HCT116 (cell line): ENCODE measurements at regions not wholly inside any gene's neighbourhood (a gene's known extent, or its start where the extent isn't known, plus 50 kb on each side); places are given as distances from the start of the nearest gene placed in this dataset.

Experiments used
- ATAC-seq: fragments of 200-7000 bp; cut with Tn5 transposase; 2 replicates; pipeline ENCODE4 v1.9.1; 2020; ENCODE audit warnings: mild to moderate bottlenecking, moderate library complexity
- BruUV-seq: library from RNA; stranded (reverse); fragments of 400-500 nt; replicated peaks from 2 replicates; lab custom pipeline; 2021; lab: Mats Ljungman, UMichigan
- CTCF ChIA-PET: fragments of 300-600 bp; sonication (Branson Sonifier 250); formaldehyde crosslinking; loops from one replicate; lab custom pipeline; 2021; ENCODE audit warnings: antibody characterized with exemption; lab: Charles Lee
- POLR2A ChIA-PET: fragments of 300-600, 350-600 bp; sonication (Branson Sonifier 250); formaldehyde crosslinking; loops from one replicate; lab custom pipeline; 2021; ENCODE audit warnings: antibody characterized with exemption; lab: Charles Lee
- RAD21 ChIA-PET, 2 experiments: fragments of 300-600 bp; sonication (Branson Sonifier 250); formaldehyde crosslinking; loops; one replicate each; lab custom pipeline; 2023; ENCODE audit warnings: low total read pairs in 2 of 2; ENCODE audit not compliant: uncharacterized antibody in 2 of 2, unreplicated experiment in 2 of 2, low non-redundant PET in 1 of 2; lab: Charles Lee
- DNase-seq: peaks from one replicate; pipeline ENCODE4 v3.0.0-alpha.2; 2010; ENCODE audit warnings: low read depth, low spot score
- H2AFZ ChIP-seq: fragments of 200-600 bp; shearing (Covaris generic), sonication (generic); 2 replicates; pipeline ENCODE4 v1.6.1; 2017; ENCODE audit warnings: low read depth, mixed run types, mixed read lengths, antibody characterized with exemption, low read length; ENCODE audit not compliant: poor library complexity, severe bottlenecking
- H3K27ac ChIP-seq: 2 replicates; pipeline ENCODE4 v1.5.1; 2012; ENCODE audit warnings: low read depth, low read length
- H3K27me3 ChIP-seq: fragments of 200-600 bp; sonication (generic); 2 replicates; pipeline ENCODE4 v1.6.1; 2016; ENCODE audit warnings: mixed run types, low read length, mixed read lengths; ENCODE audit not compliant: insufficient read depth
- H3K36me3 ChIP-seq, 2 experiments: fragments of 200-500 bp in 1 of 2; fragments of 200-600 bp in 1 of 2; sonication (Bioruptor generic) in 1 of 2; sonication (generic) in 1 of 2; 2 replicates each; pipeline versions ENCODE4 v1.5.1 to v1.6.1; 2014 to 2016; ENCODE audit warnings: low read length in 2 of 2, inconsistent platforms in 1 of 2, mixed read lengths in 1 of 2, mixed run types in 1 of 2; ENCODE audit not compliant: insufficient read depth in 2 of 2, control insufficient read depth in 1 of 2
- H3K4me1 ChIP-seq, 2 experiments: fragments of 200-600 bp in 1 of 2; sonication (generic) in 1 of 2; 2 replicates each; pipeline versions ENCODE4 v1.5.1 to v1.6.1; 2012 to 2017; ENCODE audit warnings: low read length in 2 of 2, inconsistent platforms in 1 of 2, mild to moderate bottlenecking in 1 of 2, mixed read lengths in 1 of 2, mixed run types in 1 of 2, moderate library complexity in 1 of 2; ENCODE audit not compliant: insufficient read depth in 2 of 2, control insufficient read depth in 1 of 2
- H3K4me2 ChIP-seq: fragments of 200-600 bp; sonication (generic); 2 replicates; pipeline ENCODE4 v1.6.1; 2017; ENCODE audit warnings: mixed run types, low read length, mixed read lengths
- H3K4me3 ChIP-seq, 2 experiments: fragments of 200-600 bp in 1 of 2; sonication (generic) in 1 of 2; replicated peaks in 1 of 2; 2 replicates each; pipeline ENCODE4 v1.5.1; 2011 to 2016; ENCODE audit warnings: low read length in 2 of 2, control low read depth in 1 of 2, low read depth in 1 of 2, mild to moderate bottlenecking in 1 of 2, mixed read lengths in 1 of 2, mixed run types in 1 of 2
- H3K79me2 ChIP-seq: fragments of 200-600 bp; sonication (generic); 2 replicates; pipeline ENCODE4 v1.6.1; 2017; ENCODE audit warnings: mild to moderate bottlenecking, mixed run types, low read length, moderate library complexity, mixed read lengths; ENCODE audit not compliant: insufficient read depth
- H3K9ac ChIP-seq: fragments of 200-600 bp; sonication (generic); 2 replicates; pipeline ENCODE4 v1.6.1; 2016; ENCODE audit warnings: low read length, mixed read lengths
- H3K9me2 ChIP-seq: fragments of 200-600 bp; sonication (generic), shearing (Covaris generic); 2 replicates; pipeline ENCODE4 v1.6.1; 2017; ENCODE audit warnings: mixed run types, mild to moderate bottlenecking, moderate library complexity; ENCODE audit not compliant: insufficient read depth
- H3K9me3 ChIP-seq, 2 experiments: fragments of 200-500 bp in 1 of 2; fragments of 200-600 bp in 1 of 2; sonication (Bioruptor generic) in 1 of 2; sonication (generic) in 1 of 2; 2 replicates each; pipeline ENCODE4 v1.6.1; 2014 to 2017; ENCODE audit warnings: low read length in 2 of 2, mixed read lengths in 2 of 2, inconsistent platforms in 1 of 2, low read depth in 1 of 2, mild to moderate bottlenecking in 1 of 2, mixed run types in 1 of 2, moderate library complexity in 1 of 2; ENCODE audit not compliant: control insufficient read depth in 1 of 2, insufficient read depth in 1 of 2
- H4K20me1 ChIP-seq: fragments of 200-600 bp; sonication (generic), shearing (Covaris generic); 2 replicates; pipeline ENCODE4 v1.6.1; 2017; ENCODE audit warnings: mixed run types, mild to moderate bottlenecking, moderate library complexity; ENCODE audit not compliant: insufficient read depth
- CBX3 ChIP-seq: IDR thresholded peaks from 2 replicates; pipeline ENCODE4 v1.6.1; 2012; ENCODE audit warnings: low read depth
- CEBPB ChIP-seq: IDR thresholded peaks from 2 replicates; pipeline ENCODE4 v1.6.1; 2012; ENCODE audit warnings: low read depth
- EGR1 ChIP-seq: IDR thresholded peaks from 2 replicates; pipeline ENCODE4 v1.6.1; 2012; ENCODE audit warnings: low read depth
- EZH2 ChIP-seq: fragments of 200-600 bp; sonication (generic); IDR thresholded peaks from 2 replicates; pipeline ENCODE4 v1.6.1; 2017; ENCODE audit warnings: antibody characterized with exemption, mixed run types
- EZH2phosphoT487 ChIP-seq: fragments of 200-600 bp; IDR thresholded peaks from 2 replicates; pipeline ENCODE4 v1.6.1; 2018; ENCODE audit warnings: antibody characterized with exemption, borderline replicate concordance
- POLR2AphosphoS5 ChIP-seq: IDR thresholded peaks from 2 replicates; pipeline ENCODE4 v1.6.1; 2011; ENCODE audit warnings: mild to moderate bottlenecking, low read depth, low read length, moderate library complexity
- RAD21 ChIP-seq: IDR thresholded peaks from 2 replicates; pipeline ENCODE4 v1.6.1; 2012; ENCODE audit warnings: low read depth, mild to moderate bottlenecking
- SIN3A ChIP-seq: IDR thresholded peaks from 2 replicates; pipeline ENCODE4 v1.6.1; 2012; ENCODE audit warnings: low read depth
- SRF ChIP-seq: IDR thresholded peaks from 2 replicates; pipeline ENCODE4 v1.6.1; 2012; ENCODE audit warnings: low read depth
- YY1 ChIP-seq: IDR thresholded peaks from 2 replicates; pipeline ENCODE4 v1.6.1; 2011; ENCODE audit warnings: low read length, low read depth, moderate library complexity, mild to moderate bottlenecking; ENCODE audit not compliant: insufficient replicate concordance; ENCODE audit errors: extremely low read depth
- intact Hi-C: fragments of 100-400 bp; cut with micrococcal nuclease; formaldehyde crosslinking; loops from 2 replicates; pipeline ENCODE4 v1.10.0; 2022
- TF ChIP-seq, protein P1 (sequence below): IDR thresholded peaks from 2 replicates; pipeline ENCODE4 v1.6.1; 2012
- TF ChIP-seq, protein P2 (sequence below): IDR thresholded peaks from 2 replicates; pipeline ENCODE4 v1.6.1; 2012; ENCODE audit warnings: low read depth
- TF ChIP-seq, protein P3 (sequence below): IDR thresholded peaks from 2 replicates; pipeline ENCODE4 v1.6.1; 2012

DNA sequence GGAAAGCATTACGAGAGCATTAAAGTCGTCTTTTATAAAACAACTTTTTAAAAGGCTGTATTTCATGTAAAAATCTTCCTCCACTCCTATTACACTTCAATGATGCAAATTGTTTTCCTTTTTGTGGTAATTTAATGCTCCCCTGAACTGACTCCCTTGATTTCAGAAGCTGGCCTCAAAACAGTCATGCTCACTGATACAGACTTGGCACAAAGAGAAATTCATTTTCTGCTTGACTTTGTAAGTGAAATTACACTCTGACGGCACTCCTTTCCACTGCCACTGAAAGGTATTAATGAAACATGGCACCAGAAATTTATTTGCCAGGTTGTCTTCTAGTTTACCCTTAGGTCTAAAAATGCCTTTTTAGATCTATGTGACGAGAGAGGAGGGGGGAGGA lies 215.5 kb downstream of the LRRC3B start:
- Histone ChIP-seq H3K36me3 (no peaks in the 10 kb centered on the region), H3K27ac (no peak overlapping the region), H3K9me3 (no peaks in the 10 kb centered on the region), H3K4me3 (no peak overlapping the region), H3K9me2 (no peaks in the 10 kb centered on the region), H2AFZ (no peak overlapping the region), H4K20me1 (no peaks in the 10 kb centered on the region), H3K9ac (no peak overlapping the region), H3K79me2 (no peaks in the 10 kb centered on the region), H3K4me1 (no peaks in the 10 kb centered on the region), H3K27me3 (no peaks in the 10 kb centered on the region), H3K4me2 (no peak overlapping the region)
- no peak for TF ChIP-seq RAD21
- TF ChIP-seq EZH2phosphoT487 = no peak
- TF ChIP-seq, protein P1, sequence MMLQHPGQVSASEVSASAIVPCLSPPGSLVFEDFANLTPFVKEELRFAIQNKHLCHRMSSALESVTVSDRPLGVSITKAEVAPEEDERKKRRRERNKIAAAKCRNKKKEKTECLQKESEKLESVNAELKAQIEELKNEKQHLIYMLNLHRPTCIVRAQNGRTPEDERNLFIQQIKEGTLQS = no peak
- no peak for TF ChIP-seq SRF
- TF ChIP-seq, protein P2, sequence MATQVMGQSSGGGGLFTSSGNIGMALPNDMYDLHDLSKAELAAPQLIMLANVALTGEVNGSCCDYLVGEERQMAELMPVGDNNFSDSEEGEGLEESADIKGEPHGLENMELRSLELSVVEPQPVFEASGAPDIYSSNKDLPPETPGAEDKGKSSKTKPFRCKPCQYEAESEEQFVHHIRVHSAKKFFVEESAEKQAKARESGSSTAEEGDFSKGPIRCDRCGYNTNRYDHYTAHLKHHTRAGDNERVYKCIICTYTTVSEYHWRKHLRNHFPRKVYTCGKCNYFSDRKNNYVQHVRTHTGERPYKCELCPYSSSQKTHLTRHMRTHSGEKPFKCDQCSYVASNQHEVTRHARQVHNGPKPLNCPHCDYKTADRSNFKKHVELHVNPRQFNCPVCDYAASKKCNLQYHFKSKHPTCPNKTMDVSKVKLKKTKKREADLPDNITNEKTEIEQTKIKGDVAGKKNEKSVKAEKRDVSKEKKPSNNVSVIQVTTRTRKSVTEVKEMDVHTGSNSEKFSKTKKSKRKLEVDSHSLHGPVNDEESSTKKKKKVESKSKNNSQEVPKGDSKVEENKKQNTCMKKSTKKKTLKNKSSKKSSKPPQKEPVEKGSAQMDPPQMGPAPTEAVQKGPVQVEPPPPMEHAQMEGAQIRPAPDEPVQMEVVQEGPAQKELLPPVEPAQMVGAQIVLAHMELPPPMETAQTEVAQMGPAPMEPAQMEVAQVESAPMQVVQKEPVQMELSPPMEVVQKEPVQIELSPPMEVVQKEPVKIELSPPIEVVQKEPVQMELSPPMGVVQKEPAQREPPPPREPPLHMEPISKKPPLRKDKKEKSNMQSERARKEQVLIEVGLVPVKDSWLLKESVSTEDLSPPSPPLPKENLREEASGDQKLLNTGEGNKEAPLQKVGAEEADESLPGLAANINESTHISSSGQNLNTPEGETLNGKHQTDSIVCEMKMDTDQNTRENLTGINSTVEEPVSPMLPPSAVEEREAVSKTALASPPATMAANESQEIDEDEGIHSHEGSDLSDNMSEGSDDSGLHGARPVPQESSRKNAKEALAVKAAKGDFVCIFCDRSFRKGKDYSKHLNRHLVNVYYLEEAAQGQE = no peak
- no peak for TF ChIP-seq EGR1
- TF ChIP-seq POLR2AphosphoS5 = no peak
- TF ChIP-seq EZH2 = no peak
- TF ChIP-seq CEBPB = no peak
- TF ChIP-seq SIN3A = no peak
- no peak for TF ChIP-seq CBX3
- TF ChIP-seq YY1 = no peak
- TF ChIP-seq, protein P3, sequence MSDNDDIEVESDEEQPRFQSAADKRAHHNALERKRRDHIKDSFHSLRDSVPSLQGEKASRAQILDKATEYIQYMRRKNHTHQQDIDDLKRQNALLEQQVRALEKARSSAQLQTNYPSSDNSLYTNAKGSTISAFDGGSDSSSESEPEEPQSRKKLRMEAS = no peak
- RAD21 ChIA-PET = no interaction called here
- intact Hi-C loops = no loop called here
- DNase-seq (no peak), ATAC-seq (no peak)
- CTCF ChIA-PET = no interaction called here
- POLR2A ChIA-PET = no interaction called here
- no TSS peak for BruUV-seq
